Endothelial cell of umbilical vein (primary cell): ENCODE measurements at regions not wholly inside any gene's neighbourhood (a gene's known extent, or its start where the extent isn't known, plus 50 kb on each side); places are given as distances from the start of the nearest gene placed in this dataset.

Experiments used
- BruUV-seq: library from RNA; stranded (reverse); fragments of 400-500 nt; replicated peaks from 2 replicates; lab custom pipeline; 2021; lab: Mats Ljungman, UMichigan
- CTCF ChIA-PET: fragments of 300-600, 350-600 bp; sonication (Branson Sonifier 250); formaldehyde crosslinking; loops from one replicate; lab custom pipeline; 2021; ENCODE audit warnings: antibody characterized with exemption, inconsistent platforms; lab: Charles Lee
- POLR2A ChIA-PET: fragments of 300-600, 350-600 bp; sonication (Branson Sonifier 250); formaldehyde crosslinking; loops from one replicate; lab custom pipeline; 2021; ENCODE audit warnings: antibody characterized with exemption, inconsistent platforms; lab: Charles Lee
- DNase-seq: peaks from one replicate; pipeline ENCODE4 v3.0.0-alpha.2; 2011; ENCODE audit warnings: low read depth, low spot score
- FAIRE-seq: peaks from 2 replicates; lab custom pipeline; 2011; peaks lifted over from hg19 to GRCh38; lab: Jason Lieb, UNC
- H2AFZ ChIP-seq: 2 replicates; pipeline ENCODE4 v1.6.0; 2012; ENCODE audit warnings: low read depth, low read length, control low read depth, inconsistent platforms
- H3K27ac ChIP-seq: 2 replicates; pipeline ENCODE4 v1.5.1; 2011; ENCODE audit warnings: low read depth, mild to moderate bottlenecking, control low read depth, low read length, moderate library complexity; ENCODE audit not compliant: insufficient read depth
- H3K27me3 ChIP-seq, 2 experiments: 2 replicates each; pipeline versions ENCODE4 v1.6.0 to v1.6.1; 2011; ENCODE audit warnings: low read length in 2 of 2, mixed read lengths in 1 of 2; ENCODE audit not compliant: control insufficient read depth in 2 of 2, insufficient read depth in 2 of 2
- H3K36me3 ChIP-seq, 2 experiments: 2 replicates in 1 of 2; 3 replicates in 1 of 2; pipeline ENCODE4 v1.5.1; 2011; ENCODE audit warnings: low read length in 2 of 2, mild to moderate bottlenecking in 1 of 2, moderate library complexity in 1 of 2; ENCODE audit not compliant: control insufficient read depth in 2 of 2, insufficient read depth in 2 of 2; ENCODE audit errors: extremely low read depth in 1 of 2
- H3K4me1 ChIP-seq: 3 replicates; pipeline ENCODE4 v1.5.1; 2011; ENCODE audit warnings: mild to moderate bottlenecking, low read length; ENCODE audit not compliant: control insufficient read depth, insufficient read depth; ENCODE audit errors: extremely low read depth
- H3K4me2 ChIP-seq: 2 replicates; pipeline ENCODE4 v1.6.1; 2011; ENCODE audit warnings: low read length, control low read depth, mixed read lengths; ENCODE audit not compliant: insufficient read depth
- H3K4me3 ChIP-seq, 3 experiments: fragments of 200-600 bp in 1 of 3; sonication (generic), shearing (Covaris generic) in 1 of 3; replicated peaks in 1 of 3; 2 replicates each; pipeline ENCODE4 v1.5.1; 2011 to 2016; ENCODE audit warnings: control low read depth in 3 of 3, low read length in 3 of 3, mild to moderate bottlenecking in 2 of 3, inconsistent platforms in 1 of 3, low read depth in 1 of 3, moderate library complexity in 1 of 3; ENCODE audit not compliant: insufficient read depth in 1 of 3
- H3K79me2 ChIP-seq: 2 replicates; pipeline ENCODE4 v1.6.0; 2012; ENCODE audit warnings: low read length, inconsistent platforms; ENCODE audit not compliant: control insufficient read depth, insufficient read depth
- H3K9ac ChIP-seq: replicated peaks from 2 replicates; pipeline ENCODE3; 2011; ENCODE audit warnings: low read length, control low read depth; ENCODE audit not compliant: insufficient read depth; ENCODE audit errors: extremely low read depth
- H3K9me1 ChIP-seq: replicated peaks from 3 replicates; pipeline ENCODE4 v1.6.0; 2011; ENCODE audit warnings: mild to moderate bottlenecking, low read length; ENCODE audit not compliant: control insufficient read depth, insufficient read depth; ENCODE audit errors: extremely low read depth
- H3K9me3 ChIP-seq: replicated peaks from 2 replicates; pipeline ENCODE4 v1.5.1; 2012; ENCODE audit warnings: low read length, inconsistent platforms; ENCODE audit not compliant: control insufficient read depth, insufficient read depth
- H4K20me1 ChIP-seq: replicated peaks from 2 replicates; pipeline ENCODE3; 2011; ENCODE audit warnings: mild to moderate bottlenecking, low read length; ENCODE audit not compliant: control insufficient read depth, insufficient read depth; ENCODE audit errors: extremely low read depth
- CTCF ChIP-seq, 2 donors: IDR thresholded peaks; 1 replicate in 1 of 2; 2 replicates in 1 of 2; pipeline ENCODE4 v1.5.1; 2011; ENCODE audit warnings: low read length in 2 of 2, mild to moderate bottlenecking in 2 of 2, moderate library complexity in 2 of 2, control low read depth in 1 of 2, inconsistent platforms in 1 of 2, low read depth in 1 of 2; ENCODE audit not compliant: insufficient read depth in 1 of 2; ENCODE audit errors: extremely low read depth in 1 of 2
- EZH2 ChIP-seq: IDR thresholded peaks from 2 replicates; pipeline ENCODE4 v1.6.1; 2012; ENCODE audit warnings: borderline replicate concordance, low read depth, mild to moderate bottlenecking, moderate library complexity, low read length, inconsistent platforms; ENCODE audit not compliant: severe bottlenecking
- FOS ChIP-seq: IDR thresholded peaks from 2 replicates; pipeline ENCODE4 v1.6.1; 2011; ENCODE audit warnings: mild to moderate bottlenecking, low read length, moderate library complexity, borderline replicate concordance; ENCODE audit not compliant: insufficient read depth
- GATA2 ChIP-seq: IDR thresholded peaks from 2 replicates; pipeline ENCODE4 v1.7.0; 2011; ENCODE audit warnings: low read depth, mild to moderate bottlenecking, moderate library complexity, mixed read lengths, low read length; ENCODE audit not compliant: insufficient read length, insufficient read depth
- JUN ChIP-seq: IDR thresholded peaks from 2 replicates; pipeline ENCODE4 v1.6.1; 2011; ENCODE audit warnings: borderline replicate concordance, low read depth; ENCODE audit not compliant: insufficient read length, insufficient read depth
- MAX ChIP-seq: IDR thresholded peaks from 2 replicates; pipeline ENCODE4 v1.6.1; 2011; ENCODE audit not compliant: insufficient read depth, insufficient read length
- MYC ChIP-seq: IDR thresholded peaks from one replicate; pipeline ENCODE4 v1.6.1; 2011; ENCODE audit warnings: mild to moderate bottlenecking, low read depth, low read length
- POLR2A ChIP-seq: IDR thresholded peaks from 2 replicates; pipeline ENCODE4 v1.6.1; 2012; ENCODE audit warnings: low read depth, mild to moderate bottlenecking, control low read depth, low read length
- POLR2AphosphoS5 ChIP-seq: IDR thresholded peaks from 2 replicates; pipeline ENCODE4 v1.6.1; 2012; ENCODE audit warnings: low read depth, mild to moderate bottlenecking, control low read depth, low read length, moderate library complexity; ENCODE audit not compliant: insufficient read depth
- dilution Hi-C: fragments of 300-500 bp; cut with MboI; formaldehyde crosslinking; loops from one replicate; pipeline ENCODE4 v1.15.0; 2019; ENCODE audit warnings: low sequenced_read_pairs; ENCODE audit not compliant: extremely low pct_ligation_motif_present
- intact Hi-C: fragments of 100-400 bp; cut with micrococcal nuclease; formaldehyde crosslinking; loops from one replicate; pipeline ENCODE4 v1.10.0; 2022

GRCh38 chrX:79084923-79085322 is 59.6 kb upstream of the GPR174 start:
- FAIRE-seq (no peak), DNase-seq (no peak)
- Histone ChIP-seq H3K27me3 (no peaks in the 10 kb centered on the region), H3K9ac (no peak overlapping the region), H3K79me2 (no peaks in the 10 kb centered on the region), H2AFZ (no peak overlapping the region), H3K36me3 (no peaks in the 10 kb centered on the region), H3K4me2 (no peak overlapping the region), H3K4me1 (no peaks in the 10 kb centered on the region), H4K20me1 (no peaks in the 10 kb centered on the region), H3K27ac (no peak overlapping the region), H3K4me3 (no peak overlapping the region), H3K9me1 (no peaks in the 10 kb centered on the region), H3K9me3 (no peaks in the 10 kb centered on the region)
- dilution Hi-C loops = no loop called here
- intact Hi-C loops = loop anchor here (5.0 to 10.0 kb wide), 2 partner anchors 950 to 1173 kb away; partner anchors contain the start of genes ATP7A and TAF9B
- no TSS peak for BruUV-seq
- POLR2A ChIA-PET = no interaction called here
- CTCF ChIA-PET = no interaction called here
- TF ChIP-seq MAX = no peak
- no peak for TF ChIP-seq FOS
- TF ChIP-seq JUN = no peak
- no peak for TF ChIP-seq MYC
- TF ChIP-seq POLR2A = no peak
- no peak for TF ChIP-seq EZH2
- TF ChIP-seq GATA2 = no peak
- TF ChIP-seq CTCF (IDR thresholded peaks at IDR 0.05; ENCODE audit: extremely low read depth in 1 of 2, insufficient read depth in 1 of 2, low read depth in 1 of 2, low read length in 2 of 2) = no peak
- TF ChIP-seq POLR2AphosphoS5 = no peak
